Tibial artery (tissue), 4 donors: ENCODE measurements at regions not wholly inside any gene's neighbourhood (a gene's known extent, or its start where the extent isn't known, plus 50 kb on each side); places are given as distances from the start of the nearest gene placed in this dataset.

Experiments
- DNase-seq, 2 donors: peaks; one replicate each; pipeline ENCODE4 v3.0.0-alpha.2; 2019
- H3K27ac ChIP-seq, 2 donors: fragments of 200-600 bp; sonication (generic) in 1 of 2; 1 replicate in 1 of 2; 2 replicates in 1 of 2; pipeline ENCODE4 v1.5.1; 2018 to 2019; ENCODE audit warnings: mild to moderate bottlenecking in 1 of 2
- H3K27me3 ChIP-seq, 2 donors: fragments of 200-600 bp; sonication (generic) in 1 of 2; one replicate each; pipeline versions ENCODE4 v1.5.1 to v1.6.0; 2016 to 2019
- H3K36me3 ChIP-seq, 3 donors: fragments of 200-600 bp; sonication (generic) in 2 of 3; one replicate each; pipeline ENCODE4 v1.5.1; 2016 to 2019; ENCODE audit warnings: mild to moderate bottlenecking in 2 of 3
- H3K4me1 ChIP-seq, 4 donors: fragments of 200-600 bp; sonication (generic) in 2 of 4; 1 replicate in 3 of 4; 2 replicates in 1 of 4; pipeline ENCODE4 v1.5.1; 2016 to 2019
- H3K4me3 ChIP-seq, 2 donors: fragments of 200-600 bp; sonication (generic) in 1 of 2; 1 replicate in 1 of 2; 2 replicates in 1 of 2; pipeline ENCODE4 v1.5.1; 2018 to 2019; ENCODE audit warnings: mild to moderate bottlenecking in 2 of 2
- H3K9me3 ChIP-seq, 3 donors: fragments of 200-600 bp; sonication (generic) in 1 of 3; one replicate each; pipeline ENCODE4 v1.5.1; 2016 to 2019
- intact Hi-C: fragments of 100-400 bp; cut with DNase I; formaldehyde crosslinking; loops from one replicate; pipeline ENCODE4 v1.15.0; 2023; ENCODE audit warnings: low total_unique reads
- TF ChIP-seq, protein P1 (sequence below), 2 experiments: fragments of 200-600 bp in 1 of 2; fragments of 450-650 bp in 1 of 2; IDR thresholded peaks; one replicate each; pipeline ENCODE4 v1.5.1; 2017 to 2019; ENCODE audit warnings: antibody characterized with exemption in 2 of 2, mild to moderate bottlenecking in 1 of 2, moderate library complexity in 1 of 2

DNA sequence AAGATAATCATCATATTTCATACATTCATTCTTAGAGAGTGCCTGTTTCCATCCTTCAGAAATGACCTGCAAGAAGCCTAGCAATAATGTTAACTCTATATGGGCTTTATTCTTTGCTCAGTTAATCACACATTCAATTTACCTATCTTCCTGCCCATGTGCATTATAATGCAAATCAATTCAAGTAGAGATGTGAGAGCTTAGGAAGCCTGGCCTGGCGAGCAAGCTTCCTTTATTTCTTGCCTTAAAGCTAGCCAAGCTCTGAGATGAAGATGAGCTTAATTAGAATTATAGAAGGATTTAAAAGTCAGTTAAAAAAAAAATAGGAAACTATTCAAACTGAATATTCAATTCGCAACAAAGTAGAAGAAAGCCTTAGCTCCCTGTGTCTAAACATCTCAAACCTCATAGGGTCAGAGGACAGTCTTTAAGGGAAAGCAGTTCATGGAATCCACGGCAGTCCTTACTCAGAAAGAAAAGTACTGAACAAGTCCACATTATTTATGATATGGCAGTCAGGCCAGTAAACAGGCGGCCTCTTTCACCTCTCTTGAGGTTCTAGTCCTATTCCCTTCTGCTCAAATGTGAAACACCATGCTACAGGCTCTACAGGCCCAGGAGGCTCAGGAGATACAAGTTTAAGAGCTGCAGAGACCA is 214.1 kb downstream of the TFEC start:
- H3K36me3 ChIP-seq = no peaks in the 10 kb centered on the region
- no peaks in the 10 kb centered on the region for H3K9me3 ChIP-seq
- H3K4me3 ChIP-seq = no peak overlapping the region
- no peak overlapping the region for H3K27ac ChIP-seq
- intact Hi-C loops = no loop called here
- TF ChIP-seq, protein P1, sequence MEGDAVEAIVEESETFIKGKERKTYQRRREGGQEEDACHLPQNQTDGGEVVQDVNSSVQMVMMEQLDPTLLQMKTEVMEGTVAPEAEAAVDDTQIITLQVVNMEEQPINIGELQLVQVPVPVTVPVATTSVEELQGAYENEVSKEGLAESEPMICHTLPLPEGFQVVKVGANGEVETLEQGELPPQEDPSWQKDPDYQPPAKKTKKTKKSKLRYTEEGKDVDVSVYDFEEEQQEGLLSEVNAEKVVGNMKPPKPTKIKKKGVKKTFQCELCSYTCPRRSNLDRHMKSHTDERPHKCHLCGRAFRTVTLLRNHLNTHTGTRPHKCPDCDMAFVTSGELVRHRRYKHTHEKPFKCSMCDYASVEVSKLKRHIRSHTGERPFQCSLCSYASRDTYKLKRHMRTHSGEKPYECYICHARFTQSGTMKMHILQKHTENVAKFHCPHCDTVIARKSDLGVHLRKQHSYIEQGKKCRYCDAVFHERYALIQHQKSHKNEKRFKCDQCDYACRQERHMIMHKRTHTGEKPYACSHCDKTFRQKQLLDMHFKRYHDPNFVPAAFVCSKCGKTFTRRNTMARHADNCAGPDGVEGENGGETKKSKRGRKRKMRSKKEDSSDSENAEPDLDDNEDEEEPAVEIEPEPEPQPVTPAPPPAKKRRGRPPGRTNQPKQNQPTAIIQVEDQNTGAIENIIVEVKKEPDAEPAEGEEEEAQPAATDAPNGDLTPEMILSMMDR (IDR thresholded peaks at IDR 0.05) = no peak
- DNase-seq = no peak
- no peaks in the 10 kb centered on the region for H3K27me3 ChIP-seq
- H3K4me1 ChIP-seq = no peaks in the 10 kb centered on the region

DNA sequence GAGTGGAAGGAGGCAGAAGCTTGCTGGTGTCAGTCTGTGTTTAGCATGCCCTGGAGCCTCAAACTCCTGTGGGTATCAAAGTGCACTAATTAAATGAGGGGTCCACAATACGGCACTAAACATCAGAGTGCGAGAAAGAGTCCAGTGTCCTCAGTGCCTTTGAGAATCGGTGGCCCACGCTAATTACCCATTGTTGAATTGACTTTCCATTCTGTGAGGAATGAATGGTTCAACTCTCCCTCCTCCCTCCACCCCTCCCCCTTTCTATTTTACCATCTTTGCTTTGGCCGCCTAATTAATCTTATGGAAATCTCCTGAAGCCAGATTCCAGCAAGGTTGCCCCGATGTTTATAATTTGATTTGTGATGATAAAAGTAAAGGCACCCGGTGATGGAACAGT is 217.8 kb downstream of the TFEC start:
- intact Hi-C loops = no loop called here
- Histone ChIP-seq H3K9me3 (no peaks in the 10 kb centered on the region), H3K4me3 (no peak overlapping the region), H3K27ac (no peak overlapping the region), H3K36me3 (no peaks in the 10 kb centered on the region), H3K27me3 (no peaks in the 10 kb centered on the region), H3K4me1 (no peaks in the 10 kb centered on the region)
- no peak for DNase-seq
- TF ChIP-seq, protein P1 (IDR thresholded peaks at IDR 0.05) = no peak

DNA sequence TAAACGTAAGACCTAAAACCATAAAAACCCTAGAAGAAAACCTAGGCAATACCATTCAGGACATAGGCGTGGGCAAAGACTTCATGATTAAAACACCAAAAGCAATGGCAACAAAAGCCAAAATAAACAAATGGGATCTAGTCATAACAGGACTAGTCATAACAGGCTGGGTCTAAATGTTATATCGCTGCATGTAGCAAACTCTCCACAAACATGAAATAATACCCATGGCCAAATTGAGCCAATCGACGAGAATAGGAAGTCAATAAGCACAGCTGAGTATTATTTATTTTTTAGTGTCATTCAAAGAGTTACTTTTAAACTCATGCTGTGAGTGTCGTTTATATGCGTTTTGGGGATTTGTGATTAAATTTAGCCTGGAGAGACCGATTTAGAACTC is 225.1 kb downstream of the TFEC start:
- intact Hi-C loops = no loop called here
- H3K9me3 ChIP-seq = no peaks in the 10 kb centered on the region
- H3K4me1 ChIP-seq = peaks cover 0 to 13% (median 3%) of the 10 kb centered on the region in 4 donors
- no peaks in the 10 kb centered on the region for H3K36me3 ChIP-seq
- H3K4me3 ChIP-seq = no peak overlapping the region
- TF ChIP-seq, protein P1 (IDR thresholded peaks at IDR 0.05) = no peak
- no peaks in the 10 kb centered on the region for H3K27me3 ChIP-seq
- no peak overlapping the region for H3K27ac ChIP-seq
- no peak for DNase-seq

DNA sequence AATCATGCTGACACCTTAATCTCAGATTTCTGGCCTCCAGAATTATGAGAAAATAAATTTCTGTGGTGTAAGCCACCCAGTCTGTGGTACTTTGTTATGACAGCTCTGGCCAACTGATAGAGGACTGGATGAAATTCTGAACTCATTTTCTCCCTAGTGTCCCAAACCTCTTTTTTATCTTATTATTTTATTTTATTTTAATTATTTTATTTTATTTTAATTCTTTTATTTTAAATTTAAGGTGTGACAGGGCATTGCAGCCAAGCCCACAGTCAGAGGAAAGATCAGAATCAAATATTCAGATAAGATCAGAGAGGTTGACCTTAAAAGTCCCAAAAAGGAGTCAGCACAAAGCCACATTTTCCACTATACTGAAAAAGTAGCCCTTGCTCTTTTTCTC is 228.1 kb downstream of the TFEC start:
- intact Hi-C loops = no loop called here
- peaks cover 0 to 13% (median 3%) of the 10 kb centered on the region in 4 donors for H3K4me1 ChIP-seq
- H3K27me3 ChIP-seq = no peaks in the 10 kb centered on the region
- H3K9me3 ChIP-seq = no peaks in the 10 kb centered on the region
- DNase-seq = no peak
- TF ChIP-seq, protein P1 (IDR thresholded peaks at IDR 0.05) = no peak
- H3K27ac ChIP-seq = no peak overlapping the region
- H3K4me3 ChIP-seq = no peak overlapping the region
- H3K36me3 ChIP-seq = no peaks in the 10 kb centered on the region

DNA sequence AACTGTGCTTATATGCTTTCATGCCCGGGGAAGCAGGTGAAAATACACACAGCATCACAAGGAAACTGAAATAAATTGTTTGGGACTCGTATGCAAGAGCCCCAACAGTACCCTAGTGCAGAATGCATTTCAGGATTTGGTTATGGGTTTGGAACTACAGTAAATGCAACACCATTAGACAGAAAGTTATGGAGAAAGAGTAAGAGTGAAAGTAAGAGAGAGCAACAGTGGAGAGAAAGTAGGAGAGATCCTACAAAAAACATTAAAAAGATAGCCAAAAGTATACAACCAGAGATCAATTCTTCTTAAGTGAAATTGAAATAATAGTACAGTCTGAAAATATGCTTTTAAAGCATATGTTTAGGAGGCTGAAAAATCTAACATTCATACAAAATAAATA is 231.1 kb downstream of the TFEC start:
- Histone ChIP-seq H3K4me3 (no peak overlapping the region), H3K4me1 (no peaks in the 10 kb centered on the region), H3K27me3 (no peaks in the 10 kb centered on the region), H3K36me3 (no peaks in the 10 kb centered on the region), H3K27ac (no peak overlapping the region), H3K9me3 (no peaks in the 10 kb centered on the region)
- no peak for DNase-seq
- intact Hi-C loops = no loop called here
- TF ChIP-seq, protein P1 (IDR thresholded peaks at IDR 0.05) = no peak
